Right lobe of liver (tissue), 4 donors: ENCODE measurements at regions not wholly inside any gene's neighbourhood (a gene's known extent, or its start where the extent isn't known, plus 50 kb on each side); places are given as distances from the start of the nearest gene placed in this dataset.

Experiments
- POLR2A ChIP-seq: fragments of 450-650 bp; IDR thresholded peaks from one replicate; pipeline ENCODE4 v1.6.1; 2017; ENCODE audit warnings: antibody characterized with exemption, mild to moderate bottlenecking
- TF ChIP-seq, protein P1 (sequence below), 4 donors: fragments of 200-600 bp in 3 of 4; fragments of 450-650 bp in 1 of 4; IDR thresholded peaks; one replicate each; pipeline versions ENCODE4 v1.5.1 to v1.8.0; 2016 to 2022; ENCODE audit warnings: antibody characterized with exemption in 4 of 4, mild to moderate bottlenecking in 2 of 4
- donor health status: DM: no; HTN: no; CAD: no.
- donor health status: DM: no; HTN: no; CAD: no.
- donor health status: DM: no; HTN: yes; CAD: no.

GRCh38 chr10:9451211-9451773, 1396.8 kb downstream of the GATA3 start:
- TF ChIP-seq, protein P1, sequence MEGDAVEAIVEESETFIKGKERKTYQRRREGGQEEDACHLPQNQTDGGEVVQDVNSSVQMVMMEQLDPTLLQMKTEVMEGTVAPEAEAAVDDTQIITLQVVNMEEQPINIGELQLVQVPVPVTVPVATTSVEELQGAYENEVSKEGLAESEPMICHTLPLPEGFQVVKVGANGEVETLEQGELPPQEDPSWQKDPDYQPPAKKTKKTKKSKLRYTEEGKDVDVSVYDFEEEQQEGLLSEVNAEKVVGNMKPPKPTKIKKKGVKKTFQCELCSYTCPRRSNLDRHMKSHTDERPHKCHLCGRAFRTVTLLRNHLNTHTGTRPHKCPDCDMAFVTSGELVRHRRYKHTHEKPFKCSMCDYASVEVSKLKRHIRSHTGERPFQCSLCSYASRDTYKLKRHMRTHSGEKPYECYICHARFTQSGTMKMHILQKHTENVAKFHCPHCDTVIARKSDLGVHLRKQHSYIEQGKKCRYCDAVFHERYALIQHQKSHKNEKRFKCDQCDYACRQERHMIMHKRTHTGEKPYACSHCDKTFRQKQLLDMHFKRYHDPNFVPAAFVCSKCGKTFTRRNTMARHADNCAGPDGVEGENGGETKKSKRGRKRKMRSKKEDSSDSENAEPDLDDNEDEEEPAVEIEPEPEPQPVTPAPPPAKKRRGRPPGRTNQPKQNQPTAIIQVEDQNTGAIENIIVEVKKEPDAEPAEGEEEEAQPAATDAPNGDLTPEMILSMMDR (IDR thresholded peaks at IDR 0.05) = no peak
- no peak for TF ChIP-seq POLR2A
